ENCODE measurements at regions not wholly inside any gene's neighbourhood (a gene's known extent, or its start where the extent isn't known, plus 50 kb on each side); places are given as distances from the start of the nearest gene placed in this dataset.

GRCh38 chr2:23020659-23021058 lies 364.3 kb upstream of the KLHL29 start:
- no peak for TF ChIP-seq CTCF (IDR thresholded peaks at IDR 0.05; ENCODE audit: insufficient read depth, low read length, poor library complexity, severe bottlenecking)
- Histone ChIP-seq H3K27me3 (replicated peaks; ENCODE audit: control insufficient read depth, insufficient read depth, low read length) (no peaks in the 10 kb centered on the region; the same call in none of the 2 replicates), H3K4me3 (replicated peaks; ENCODE audit: low read depth, low read length) (no peak overlapping the region), H3K36me3 (ENCODE audit: control insufficient read depth, insufficient read depth, low read length) (no peaks in the 10 kb centered on the region)
- no peak for DNase-seq (ENCODE audit: extremely low read depth, insufficient read length)

GRCh38 chr2:23021311-23022120 lies 363.5 kb upstream of the KLHL29 start:
- DNase-seq (ENCODE audit: extremely low read depth, insufficient read length) = no peak
- no peak overlapping the region for H3K4me3 ChIP-seq (replicated peaks; ENCODE audit: low read depth, low read length)
- no peaks in the 10 kb centered on the region for H3K36me3 ChIP-seq (ENCODE audit: control insufficient read depth, insufficient read depth, low read length)
- TF ChIP-seq CTCF (IDR thresholded peaks at IDR 0.05; ENCODE audit: insufficient read depth, low read length, poor library complexity, severe bottlenecking) = no peak
- H3K27me3 ChIP-seq (replicated peaks; ENCODE audit: control insufficient read depth, insufficient read depth, low read length) = no peaks in the 10 kb centered on the region; the same call in none of the 2 replicates

- no peaks in the 10 kb centered on the region; the same call in 1 of the 2 replicates for H3K27me3 ChIP-seq (replicated peaks; ENCODE audit: control insufficient read depth, insufficient read depth, low read length)
- no peak overlapping the region for H3K4me3 ChIP-seq (replicated peaks; ENCODE audit: low read depth, low read length)
- no peaks in the 10 kb centered on the region for H3K36me3 ChIP-seq (ENCODE audit: control insufficient read depth, insufficient read depth, low read length)
- TF ChIP-seq CTCF (IDR thresholded peaks at IDR 0.05; ENCODE audit: insufficient read depth, low read length, poor library complexity, severe bottlenecking) = no peak
- DNase-seq (ENCODE audit: extremely low read depth, insufficient read length) = no peak
Observed at GRCh38 chr2:23023722-23024121, 361.3 kb upstream of the KLHL29 start.

GRCh38 chr2:23026671-23027070 lies 358.3 kb upstream of the KLHL29 start:
- no peak overlapping the region for H3K4me3 ChIP-seq (replicated peaks; ENCODE audit: low read depth, low read length)
- DNase-seq (ENCODE audit: extremely low read depth, insufficient read length) = no peak
- H3K27me3 ChIP-seq (replicated peaks; ENCODE audit: control insufficient read depth, insufficient read depth, low read length) = no peaks in the 10 kb centered on the region; the same call in none of the 2 replicates
- no peaks in the 10 kb centered on the region for H3K36me3 ChIP-seq (ENCODE audit: control insufficient read depth, insufficient read depth, low read length)
- no peak for TF ChIP-seq CTCF (IDR thresholded peaks at IDR 0.05; ENCODE audit: insufficient read depth, low read length, poor library complexity, severe bottlenecking)

GRCh38 chr2:23027396-23027795 lies 357.6 kb upstream of the KLHL29 start:
- no peak overlapping the region for H3K4me3 ChIP-seq (replicated peaks; ENCODE audit: low read depth, low read length)
- H3K36me3 ChIP-seq (ENCODE audit: control insufficient read depth, insufficient read depth, low read length) = no peaks in the 10 kb centered on the region
- no peak for TF ChIP-seq CTCF (IDR thresholded peaks at IDR 0.05; ENCODE audit: insufficient read depth, low read length, poor library complexity, severe bottlenecking)
- DNase-seq (ENCODE audit: extremely low read depth, insufficient read length) = no peak
- H3K27me3 ChIP-seq (replicated peaks; ENCODE audit: control insufficient read depth, insufficient read depth, low read length) = no peaks in the 10 kb centered on the region; the same call in none of the 2 replicates
